ENCODE measurements at regions not wholly inside any gene's neighbourhood (a gene's known extent, or its start where the extent isn't known, plus 50 kb on each side); places are given as distances from the start of the nearest gene placed in this dataset.
"Not testable (repeated sequence)": the region's sequence is repeated elsewhere in the genome, so short reads cannot be mapped to it uniquely, and the experiment has no call there.

DNA sequence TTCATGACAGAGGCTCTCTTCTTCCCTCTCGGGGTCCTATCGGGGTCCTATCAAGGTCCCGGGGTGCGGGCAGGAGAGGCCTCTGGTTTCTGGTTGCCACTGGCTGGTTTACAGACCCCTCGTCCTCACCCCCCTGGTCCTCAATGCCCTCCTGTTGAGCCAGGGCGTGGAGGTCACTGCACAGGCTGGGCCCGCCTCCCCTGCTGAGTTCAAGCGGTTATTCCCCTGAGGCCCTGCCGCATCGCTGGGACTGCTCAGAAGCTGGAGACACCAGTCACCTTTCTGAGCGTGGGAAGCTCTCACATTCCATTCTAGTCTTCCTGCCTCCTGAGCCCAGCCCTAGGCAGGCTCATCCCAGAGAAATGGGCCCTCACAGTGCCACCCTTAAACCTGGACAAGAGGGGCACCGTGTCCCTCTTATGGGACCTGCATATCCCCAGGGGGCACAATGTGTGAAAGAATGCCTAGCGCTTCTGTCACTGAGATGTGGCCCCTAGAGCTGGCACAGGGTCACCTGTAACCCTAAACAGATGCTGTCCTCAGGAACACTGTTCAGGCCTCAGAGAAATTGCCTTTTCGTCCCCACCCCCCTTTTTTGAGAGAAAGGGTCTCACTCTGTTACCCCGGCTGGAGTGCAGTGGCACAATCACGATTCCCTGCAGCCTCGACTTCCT lies 177.7 kb upstream of the RGS6 start:
- no peak for DNase-seq

GRCh38 chr14:71758229-71758951 lies 173.8 kb upstream of the RGS6 start:
- no peak for DNase-seq

GRCh38 chr14:71762575-71762974 lies 169.7 kb upstream of the RGS6 start:
- DNase-seq: no peak

DNA sequence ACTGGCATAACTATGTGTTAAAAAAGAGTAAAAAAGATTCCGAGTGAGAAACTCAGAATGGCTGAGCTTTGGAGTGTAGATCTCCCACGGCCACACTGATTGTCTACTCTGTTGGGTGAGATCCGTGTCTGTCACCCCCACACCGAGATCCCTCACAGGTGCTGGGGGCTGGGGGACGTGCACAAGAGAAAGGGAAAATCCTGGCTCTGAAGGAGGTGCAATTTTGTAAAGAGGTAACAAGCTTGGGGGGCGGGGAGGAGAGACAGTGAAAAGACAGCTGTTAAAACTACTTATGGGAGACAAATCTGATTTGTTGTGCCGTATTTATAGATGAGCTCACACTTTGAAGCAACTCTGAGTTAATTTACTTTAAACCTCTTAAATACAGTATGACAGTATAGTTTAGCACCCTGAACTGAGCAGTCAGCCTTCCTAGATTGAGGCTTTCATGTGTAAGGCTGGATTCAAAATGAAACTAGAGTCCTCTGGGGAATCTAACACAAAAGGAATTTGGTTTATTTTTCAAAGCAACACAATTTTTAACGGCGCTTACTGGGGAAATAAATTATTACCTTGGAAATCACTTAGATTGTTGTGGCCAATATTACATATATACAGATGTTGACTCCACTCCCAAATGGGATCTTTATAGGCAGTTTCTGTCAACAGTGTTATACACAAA lies 167.4 kb upstream of the RGS6 start:
- no peak for DNase-seq

GRCh38 chr14:71765505-71765904 lies 166.7 kb upstream of the RGS6 start:
- DNase-seq: no peak

- DNase-seq: no peak
Measured at GRCh38 chr14:71770431-71770830, 161.8 kb upstream of the RGS6 start.

DNA sequence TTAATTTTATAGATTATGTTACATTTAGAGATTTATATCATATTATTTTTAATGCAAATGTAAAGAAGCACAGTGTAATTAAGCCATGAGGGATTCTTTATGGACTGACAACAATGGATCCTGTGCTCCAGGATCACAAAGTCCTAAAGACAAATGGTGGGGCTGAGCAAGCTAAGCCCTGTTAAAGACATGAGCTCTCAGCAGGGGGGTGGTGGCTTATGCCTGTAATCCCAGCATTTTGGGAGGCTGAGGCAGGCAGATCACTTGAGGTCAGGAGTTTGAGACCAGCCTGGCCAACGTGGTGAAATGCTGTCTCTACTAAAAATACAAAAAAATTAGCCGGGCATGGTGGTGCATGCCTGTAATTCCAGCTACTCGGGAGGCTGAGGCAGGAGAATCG lies 160.8 kb upstream of the RGS6 start:
- DNase-seq: not testable (repeated sequence)

GRCh38 chr14:71771996-71772395 lies 160.2 kb upstream of the RGS6 start:
- DNase-seq: not testable (repeated sequence)

DNA sequence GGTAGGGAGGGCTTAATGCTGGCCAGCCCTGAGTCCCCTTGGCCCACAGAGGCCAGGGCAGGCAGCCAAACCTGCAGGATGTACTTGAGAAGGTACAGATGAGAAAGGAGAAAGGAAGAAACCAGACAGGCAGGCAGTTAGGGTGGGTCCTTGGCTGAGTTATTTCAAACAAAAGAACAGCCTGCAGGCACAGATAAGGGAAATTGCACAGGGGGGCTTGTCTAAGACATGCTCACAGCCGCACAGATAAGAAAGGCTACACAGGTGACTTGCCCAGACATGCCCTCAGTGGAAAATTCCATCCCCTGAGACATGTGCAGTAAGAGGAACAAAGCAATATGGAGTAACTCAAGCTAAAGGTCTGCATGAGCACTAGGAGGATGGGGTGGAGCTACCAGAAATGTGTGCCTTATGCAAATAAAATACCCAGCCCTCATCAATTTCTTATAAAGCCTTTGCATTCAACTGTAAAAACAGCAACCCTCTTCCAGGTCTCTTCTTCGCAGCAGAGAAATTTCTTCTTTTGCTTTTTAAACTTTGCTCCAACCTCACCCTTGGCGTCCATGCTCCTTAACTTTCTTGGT lies 158.2 kb upstream of the RGS6 start:
- no peak for DNase-seq

- DNase-seq: peak in 1 of 5 donors; percentile 55
Measured at GRCh38 chr14:71776471-71777360, 155.5 kb upstream of the RGS6 start.

- DNase-seq: no peak
Measured at GRCh38 chr14:71780075-71780474, 152.2 kb upstream of the RGS6 start.

DNA sequence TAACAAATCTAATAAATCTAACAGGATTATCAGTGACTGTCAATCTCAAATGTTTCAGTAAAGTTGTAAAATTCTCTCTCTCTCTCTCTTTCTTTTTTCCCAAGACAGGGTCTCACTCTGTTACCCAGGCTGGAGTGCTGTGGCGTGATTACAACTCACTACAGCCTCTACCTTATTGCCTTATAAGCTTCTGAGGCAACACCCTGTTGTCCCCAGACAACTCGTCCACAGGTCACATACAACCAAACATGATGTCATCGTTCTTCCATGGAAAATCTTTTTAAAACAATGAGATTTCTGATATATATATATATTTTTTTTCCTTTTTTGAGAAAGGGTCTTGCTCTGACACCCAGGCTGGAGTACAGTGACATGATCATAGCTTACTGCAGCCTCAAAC lies 151.4 kb upstream of the RGS6 start:
- no peak for DNase-seq

GRCh38 chr14:71783088-71783487 lies 149.1 kb upstream of the RGS6 start:
- no peak for DNase-seq

DNA sequence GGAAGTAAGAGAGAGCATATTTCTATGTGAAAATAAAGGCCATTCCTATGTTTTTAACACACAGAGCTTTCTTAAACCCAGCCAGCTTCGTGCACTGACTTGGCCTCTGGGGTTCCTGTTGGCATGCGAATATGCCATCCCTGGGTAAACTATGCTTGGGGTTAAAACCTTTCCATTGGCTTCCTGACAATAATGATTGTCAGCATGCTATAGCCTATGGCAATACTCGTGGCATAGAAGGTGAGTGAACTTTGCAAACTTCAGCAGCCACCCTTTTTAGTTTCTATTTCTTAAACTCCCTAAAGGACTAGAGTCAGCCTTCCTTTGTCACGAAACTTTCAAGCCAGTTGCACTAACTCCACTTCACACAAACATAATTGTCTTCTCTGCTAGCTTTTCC lies 148.4 kb upstream of the RGS6 start:
- no peak for DNase-seq

DNA sequence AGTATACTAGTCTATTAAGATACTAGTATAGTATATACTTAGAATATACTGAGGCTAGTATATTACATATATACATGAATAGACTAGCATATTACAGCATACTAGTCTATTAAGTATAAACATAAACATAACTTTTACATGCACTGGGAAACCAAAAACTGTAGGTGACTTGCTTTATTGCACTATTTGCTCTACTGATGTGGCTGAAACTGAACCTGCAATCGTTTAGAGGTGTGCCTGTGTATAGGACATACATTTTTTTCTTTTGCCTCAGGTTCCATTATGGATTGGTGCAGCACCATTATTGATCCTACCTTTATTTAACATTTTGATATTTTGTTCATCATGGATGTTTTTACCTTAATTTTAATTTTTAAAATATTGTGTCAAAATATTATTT lies 143.2 kb upstream of the RGS6 start:
- DNase-seq: no peak

DNA sequence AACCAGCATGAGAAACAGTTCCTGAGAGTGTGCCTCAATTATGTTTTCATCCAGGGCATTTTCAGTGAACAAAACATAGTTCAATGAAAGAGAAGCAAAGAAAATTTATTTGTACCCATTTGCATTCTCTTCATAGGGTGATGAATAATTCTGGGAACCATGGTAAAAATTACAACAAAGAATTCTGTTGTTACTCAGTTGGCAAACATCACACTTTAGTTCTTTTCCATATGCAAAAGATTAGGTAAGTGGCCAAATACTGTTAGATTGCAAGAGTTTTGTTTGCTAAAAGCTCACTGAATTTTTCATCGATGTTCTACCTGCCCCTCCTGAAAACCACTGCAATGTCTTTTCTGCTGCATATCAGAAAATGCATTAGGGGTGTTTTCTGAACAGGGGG lies 132.4 kb upstream of the RGS6 start:
- no peak for DNase-seq

DNA sequence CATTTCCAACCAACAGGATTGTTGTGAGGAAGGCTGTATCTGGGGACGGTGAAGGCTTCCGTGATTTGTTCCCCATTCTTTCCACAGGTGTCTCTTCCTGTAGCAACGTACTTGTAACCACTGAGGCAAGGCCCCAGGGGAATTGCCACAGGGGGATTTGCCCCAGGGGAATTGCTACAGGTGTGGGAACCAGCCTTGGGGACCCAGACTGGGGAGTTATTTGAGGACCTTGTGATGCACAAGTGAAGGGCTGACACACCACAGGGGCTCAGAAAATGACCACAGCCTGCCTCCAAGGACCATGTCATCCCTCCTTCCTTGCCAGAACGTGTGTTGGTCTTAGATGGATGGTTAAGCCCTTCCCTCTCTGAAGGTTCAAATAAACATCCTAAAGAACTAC lies 131.4 kb upstream of the RGS6 start:
- no peak for DNase-seq

DNA sequence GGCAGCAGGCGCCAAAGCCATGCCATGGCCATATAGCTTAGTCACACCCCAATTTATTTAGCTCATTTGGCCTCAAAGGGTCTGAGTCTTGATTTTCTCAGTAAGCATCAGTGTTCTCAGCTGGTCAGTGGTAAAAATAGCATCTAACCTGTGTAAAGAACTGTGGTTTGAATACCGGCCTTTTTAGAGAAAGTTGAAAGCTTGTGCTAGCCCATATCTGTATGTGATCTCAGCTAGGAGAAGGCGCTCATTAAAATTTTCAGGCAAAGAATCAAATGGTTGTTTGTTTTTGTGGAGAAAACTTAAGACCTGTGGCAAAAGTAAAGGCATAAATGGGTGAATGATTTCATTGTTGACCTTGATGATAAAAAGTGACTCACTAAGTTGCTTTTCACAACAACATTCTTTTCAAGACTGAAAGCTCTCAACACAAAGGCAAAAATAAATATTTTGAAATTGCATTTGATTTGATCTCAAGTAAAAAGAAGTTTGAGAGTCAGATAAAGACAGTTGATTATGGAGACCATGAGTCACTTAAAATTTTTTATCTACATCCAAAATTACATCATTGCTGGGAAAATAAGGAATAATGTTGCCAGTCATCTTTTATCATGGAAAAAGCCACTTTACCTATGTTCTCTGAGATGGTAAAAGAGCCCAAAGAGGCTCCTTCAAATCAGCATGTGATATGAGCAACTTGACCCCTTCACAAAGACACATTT lies 128.5 kb upstream of the RGS6 start:
- DNase-seq: no peak

- no peak for DNase-seq
Measured at GRCh38 chr14:71804992-71805391, 127.2 kb upstream of the RGS6 start.

GRCh38 chr14:71807049-71807448 lies 125.2 kb upstream of the RGS6 start:
- not testable (repeated sequence) for DNase-seq

GRCh38 chr14:71810800-71811199 lies 121.4 kb upstream of the RGS6 start:
- not testable (repeated sequence) for DNase-seq

DNA sequence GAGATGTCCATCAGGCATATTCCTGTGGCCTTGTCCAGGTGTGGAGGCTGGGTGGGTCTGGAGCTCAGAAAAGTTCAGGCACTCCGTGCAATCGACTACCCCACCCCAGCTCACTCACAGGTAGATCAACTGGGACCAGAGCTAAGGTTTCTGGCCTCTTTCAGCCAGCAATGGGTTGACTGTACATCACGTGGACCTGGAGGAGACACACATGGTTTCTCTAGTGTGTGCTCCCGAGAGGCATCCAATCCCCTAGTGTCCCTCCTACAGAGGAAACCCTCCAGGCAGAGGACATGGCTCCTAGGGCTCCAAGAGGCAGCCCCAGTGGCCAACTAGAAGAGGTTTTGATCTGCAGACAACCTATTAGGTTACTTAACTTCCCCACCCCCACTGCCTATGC lies 119.5 kb upstream of the RGS6 start:
- DNase-seq: no peak

All from T-helper 1 cell (primary cell).